ENCODE measurements at regions not wholly inside any gene's neighbourhood (a gene's known extent, or its start where the extent isn't known, plus 50 kb on each side); places are given as distances from the start of the nearest gene placed in this dataset.
"Not testable (repeated sequence)": the region's sequence is repeated elsewhere in the genome, so short reads cannot be mapped to it uniquely, and the experiment has no call there.

GRCh38 chr18:54465502-54465901 is 107.8 kb downstream of the C18orf54 start:
- DNase-seq (ENCODE audit: low spot score), result no peak
- TF ChIP-seq CTCF (IDR thresholded peaks at IDR 0.05; ENCODE audit: extremely low read depth, missing control alignments), result no peak

- DNase-seq (ENCODE audit: low spot score), result peak; percentile 11
- TF ChIP-seq CTCF (IDR thresholded peaks at IDR 0.05; ENCODE audit: extremely low read depth, missing control alignments), result no peak
Measured at GRCh38 chr18:54466248-54467005, 108.7 kb downstream of the C18orf54 start.

- no peak for DNase-seq (ENCODE audit: low spot score)
- no peak for TF ChIP-seq CTCF (IDR thresholded peaks at IDR 0.05; ENCODE audit: extremely low read depth, missing control alignments)
Measured at GRCh38 chr18:54479365-54479764, 111.7 kb upstream of the DYNAP start.

GRCh38 chr18:54480616-54481015 is 110.4 kb upstream of the DYNAP start:
- no peak for TF ChIP-seq CTCF (IDR thresholded peaks at IDR 0.05; ENCODE audit: extremely low read depth, missing control alignments)
- DNase-seq (ENCODE audit: low spot score), result no peak

GRCh38 chr18:54502451-54502850 is 88.6 kb upstream of the DYNAP start:
- DNase-seq (ENCODE audit: low spot score), result not testable (repeated sequence)

- no peak for TF ChIP-seq CTCF (IDR thresholded peaks at IDR 0.05; ENCODE audit: extremely low read depth, missing control alignments)
- no peak for DNase-seq (ENCODE audit: low spot score)
Measured at GRCh38 chr18:54503131-54503894, 87.7 kb upstream of the DYNAP start.

- no peak for DNase-seq (ENCODE audit: low spot score)
Measured at GRCh38 chr18:54506516-54507261, 84.4 kb upstream of the DYNAP start.

More at GRCh38 chr18:54506516-54507261, 84.4 kb upstream of the DYNAP start:
- TF ChIP-seq CTCF (IDR thresholded peaks at IDR 0.05; ENCODE audit: extremely low read depth, missing control alignments), result no peak
